Prostate gland (tissue), 2 donors: ENCODE measurements at regions not wholly inside any gene's neighbourhood (a gene's known extent, or its start where the extent isn't known, plus 50 kb on each side); places are given as distances from the start of the nearest gene placed in this dataset.
A peak's percentile ranks its signal among the peaks of the same experiment; 100 is the strongest.

Experiments used
- POLR2A ChIP-seq: fragments of 450-650 bp; IDR thresholded peaks from one replicate; pipeline ENCODE4 v1.6.1; 2016; ENCODE audit warnings: antibody characterized with exemption, mild to moderate bottlenecking
- POLR2AphosphoS5 ChIP-seq: sonication (generic); formaldehyde crosslinking; IDR thresholded peaks from one replicate; pipeline ENCODE4 v1.6.1; 2017; ENCODE audit warnings: antibody characterized with exemption
- TF ChIP-seq, protein P1 (sequence below), 4 experiments: fragments of 200-600 bp in 2 of 4; fragments of 450-650 bp in 2 of 4; sonication (generic) in 2 of 4; IDR thresholded peaks; 1 replicate in 3 of 4; 2 replicates in 1 of 4; pipeline ENCODE4 v1.5.1; 2016 to 2019; ENCODE audit warnings: antibody characterized with exemption in 4 of 4, mild to moderate bottlenecking in 2 of 4, moderate library complexity in 2 of 4

DNA sequence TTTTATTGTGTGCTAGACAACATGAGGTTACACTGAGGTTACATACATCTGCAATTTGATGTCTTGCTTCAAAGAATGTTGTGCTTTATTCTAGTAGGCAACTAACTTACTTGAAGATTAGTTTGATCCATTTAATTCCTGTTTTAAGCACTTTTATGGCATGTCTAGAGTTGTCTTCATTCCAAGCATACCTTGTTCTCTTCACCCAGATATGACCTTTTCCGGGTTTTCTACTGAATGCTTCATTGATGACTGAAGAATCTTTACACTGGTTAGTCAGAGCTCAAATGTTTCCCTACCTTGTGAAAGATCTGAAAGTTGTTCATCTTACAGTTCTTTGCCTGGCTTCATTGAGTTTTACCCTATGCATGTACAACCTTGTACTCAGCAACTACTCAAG is 274.0 kb upstream of the KITLG start:
- no peak for TF ChIP-seq POLR2A
- TF ChIP-seq, protein P1, sequence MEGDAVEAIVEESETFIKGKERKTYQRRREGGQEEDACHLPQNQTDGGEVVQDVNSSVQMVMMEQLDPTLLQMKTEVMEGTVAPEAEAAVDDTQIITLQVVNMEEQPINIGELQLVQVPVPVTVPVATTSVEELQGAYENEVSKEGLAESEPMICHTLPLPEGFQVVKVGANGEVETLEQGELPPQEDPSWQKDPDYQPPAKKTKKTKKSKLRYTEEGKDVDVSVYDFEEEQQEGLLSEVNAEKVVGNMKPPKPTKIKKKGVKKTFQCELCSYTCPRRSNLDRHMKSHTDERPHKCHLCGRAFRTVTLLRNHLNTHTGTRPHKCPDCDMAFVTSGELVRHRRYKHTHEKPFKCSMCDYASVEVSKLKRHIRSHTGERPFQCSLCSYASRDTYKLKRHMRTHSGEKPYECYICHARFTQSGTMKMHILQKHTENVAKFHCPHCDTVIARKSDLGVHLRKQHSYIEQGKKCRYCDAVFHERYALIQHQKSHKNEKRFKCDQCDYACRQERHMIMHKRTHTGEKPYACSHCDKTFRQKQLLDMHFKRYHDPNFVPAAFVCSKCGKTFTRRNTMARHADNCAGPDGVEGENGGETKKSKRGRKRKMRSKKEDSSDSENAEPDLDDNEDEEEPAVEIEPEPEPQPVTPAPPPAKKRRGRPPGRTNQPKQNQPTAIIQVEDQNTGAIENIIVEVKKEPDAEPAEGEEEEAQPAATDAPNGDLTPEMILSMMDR (IDR thresholded peaks at IDR 0.05): no peak
- TF ChIP-seq POLR2AphosphoS5: peak; percentile 21
